DOHH2 (cell line): ENCODE measurements at regions not wholly inside any gene's neighbourhood (a gene's known extent, or its start where the extent isn't known, plus 50 kb on each side); places are given as distances from the start of the nearest gene placed in this dataset.
A peak's percentile ranks its signal among the peaks of the same experiment; 100 is the strongest.

Experiments used
- H3F3A ChIP-seq: fragments of 200-600 bp; sonication (generic), shearing (Covaris generic); 2 replicates; pipeline ENCODE4 v1.6.0; 2016; ENCODE audit warnings: antibody characterized with exemption, mild to moderate bottlenecking; ENCODE audit not compliant: control insufficient read depth, insufficient read depth
- H3K27ac ChIP-seq: fragments of 200-600 bp; sonication (generic); 2 replicates; pipeline ENCODE4 v1.5.1; 2014; ENCODE audit warnings: low read depth, mild to moderate bottlenecking, low read length, moderate library complexity
- H3K27me3 ChIP-seq: fragments of 200-600 bp; sonication (generic); 2 replicates; pipeline ENCODE4 v1.6.1; 2014; ENCODE audit warnings: mild to moderate bottlenecking, low read length, mixed read lengths; ENCODE audit not compliant: control insufficient read depth
- H3K36me3 ChIP-seq: fragments of 200-600 bp; sonication (generic); 2 replicates; pipeline ENCODE4 v1.6.1; 2014; ENCODE audit warnings: mild to moderate bottlenecking, low read length, moderate library complexity, mixed read lengths; ENCODE audit not compliant: control insufficient read depth
- H3K4me1 ChIP-seq: fragments of 200-600 bp; sonication (generic); 2 replicates; pipeline ENCODE4 v1.6.1; 2014; ENCODE audit warnings: mild to moderate bottlenecking, low read length, mixed read lengths; ENCODE audit not compliant: control insufficient read depth
- H3K4me2 ChIP-seq: fragments of 200-600 bp; sonication (generic); 2 replicates; pipeline ENCODE4 v1.6.0; 2014; ENCODE audit warnings: mild to moderate bottlenecking, low read length, moderate library complexity
- H3K4me3 ChIP-seq: fragments of 200-600 bp; sonication (generic); 2 replicates; pipeline ENCODE4 v1.5.1; 2014; ENCODE audit warnings: mild to moderate bottlenecking, low read length, mixed read lengths
- H3K79me2 ChIP-seq: fragments of 200-600 bp; sonication (generic); 2 replicates; pipeline ENCODE4 v1.6.1; 2014; ENCODE audit warnings: mild to moderate bottlenecking, low read length, mixed read lengths; ENCODE audit not compliant: control insufficient read depth
- H3K9me2 ChIP-seq: fragments of 200-600 bp; sonication (generic); replicated peaks from 2 replicates; pipeline ENCODE4 v1.6.1; 2014; ENCODE audit warnings: mild to moderate bottlenecking, low read length, mixed read lengths; ENCODE audit not compliant: control insufficient read depth
- H3K9me3 ChIP-seq: fragments of 200-600 bp; sonication (generic); 2 replicates; pipeline ENCODE4 v1.6.1; 2014; ENCODE audit warnings: antibody characterized with exemption, low read length, mixed read lengths; ENCODE audit not compliant: control insufficient read depth, insufficient read depth
- H4K20me1 ChIP-seq: fragments of 200-600 bp; sonication (generic); 2 replicates; pipeline ENCODE4 v1.6.0; 2014; ENCODE audit warnings: low read depth, mild to moderate bottlenecking, antibody characterized with exemption, low read length, moderate library complexity; ENCODE audit not compliant: control insufficient read depth, insufficient read depth
- CTCF ChIP-seq: fragments of 200-600 bp; sonication (generic); IDR thresholded peaks from one replicate; pipeline ENCODE4 v1.5.1; 2014; ENCODE audit warnings: antibody characterized with exemption, mild to moderate bottlenecking, low read depth, low read length; ENCODE audit not compliant: poor library complexity, severe bottlenecking
- EZH2phosphoT487 ChIP-seq: fragments of 200-600 bp; sonication (generic); IDR thresholded peaks from 2 replicates; pipeline ENCODE4 v1.6.1; 2017; ENCODE audit warnings: borderline replicate concordance, mild to moderate bottlenecking, antibody characterized with exemption, low read length, moderate library complexity, mixed read lengths

GRCh38 chr6:37554480-37554819 lies 54.8 kb upstream of the CCDC167 start:
- Histone ChIP-seq H3K4me3 (no peak overlapping the region), H3K79me2 (no peaks in the 10 kb centered on the region), H3K27ac (no peak overlapping the region), H3K9me2 (no peaks in the 10 kb centered on the region), H3F3A (no peaks in the 10 kb centered on the region), H3K9me3 (no peaks in the 10 kb centered on the region), H3K4me1 (peaks cover 39% of the 10 kb centered on the region), H3K4me2 (no peak overlapping the region), H4K20me1 (no peaks in the 10 kb centered on the region; the same call in 1 of the 2 replicates), H3K36me3 (no peaks in the 10 kb centered on the region), H3K27me3 (peaks cover 94% of the 10 kb centered on the region)
- TF ChIP-seq CTCF, result no peak
- TF ChIP-seq EZH2phosphoT487, result no peak

- peaks cover 91% of the 10 kb centered on the region for H3K27me3 ChIP-seq
- no peaks in the 10 kb centered on the region for H3K36me3 ChIP-seq
- no peak overlapping the region for H3K4me2 ChIP-seq
- H3K4me1 ChIP-seq, result peaks cover 51% of the 10 kb centered on the region
- H3K27ac ChIP-seq, result no peak overlapping the region
- no peaks in the 10 kb centered on the region for H3K79me2 ChIP-seq
- H3K9me2 ChIP-seq, result no peaks in the 10 kb centered on the region
- H4K20me1 ChIP-seq, result no peaks in the 10 kb centered on the region
- no peaks in the 10 kb centered on the region for H3K9me3 ChIP-seq
- H3F3A ChIP-seq, result no peaks in the 10 kb centered on the region
- no peak overlapping the region for H3K4me3 ChIP-seq
- TF ChIP-seq EZH2phosphoT487 (peak; percentile 80; the same call in 1 of the 2 replicates), CTCF (no peak)
Observed at GRCh38 chr6:37552267-37552666, 52.6 kb upstream of the CCDC167 start.

- TF ChIP-seq CTCF (no peak), EZH2phosphoT487 (no peak)
- Histone ChIP-seq H3K79me2 (no peaks in the 10 kb centered on the region), H3K4me1 (peaks cover 51% of the 10 kb centered on the region), H4K20me1 (no peaks in the 10 kb centered on the region), H3K27me3 (peaks cover 87% of the 10 kb centered on the region), H3K9me2 (no peaks in the 10 kb centered on the region), H3K27ac (no peak overlapping the region), H3K4me2 (no peak overlapping the region), H3K9me3 (no peaks in the 10 kb centered on the region), H3F3A (no peaks in the 10 kb centered on the region), H3K4me3 (no peak overlapping the region), H3K36me3 (no peaks in the 10 kb centered on the region)
Observed at GRCh38 chr6:37551867-37552266, 52.2 kb upstream of the CCDC167 start.

DNA sequence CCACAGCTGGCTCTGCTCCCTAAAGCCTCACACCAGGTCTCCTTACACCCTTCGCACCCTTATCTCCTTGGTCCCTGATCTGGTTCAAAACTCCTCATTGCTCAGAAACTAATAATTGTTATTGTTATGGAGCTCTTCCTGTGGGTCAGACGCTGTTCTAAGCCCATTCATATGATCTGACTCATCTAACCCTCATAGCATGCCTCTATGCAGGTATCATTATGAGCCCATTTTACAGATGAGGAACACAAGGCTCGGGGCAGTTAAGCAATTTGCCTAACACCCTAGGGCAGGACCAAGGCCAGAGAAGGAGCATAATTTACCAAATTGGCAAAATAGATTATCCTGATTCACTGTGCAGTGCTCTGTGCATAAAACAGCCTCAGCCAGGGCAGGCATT lies 51.8 kb upstream of the CCDC167 start:
- Histone ChIP-seq H3K4me1 (peaks cover 48% of the 10 kb centered on the region), H3K27me3 (peaks cover 83% of the 10 kb centered on the region), H3K9me2 (no peaks in the 10 kb centered on the region), H3K79me2 (no peaks in the 10 kb centered on the region), H4K20me1 (no peaks in the 10 kb centered on the region), H3K9me3 (no peaks in the 10 kb centered on the region), H3F3A (no peaks in the 10 kb centered on the region), H3K4me2 (no peak overlapping the region), H3K4me3 (no peak overlapping the region), H3K36me3 (no peaks in the 10 kb centered on the region), H3K27ac (no peak overlapping the region)
- TF ChIP-seq CTCF (no peak), EZH2phosphoT487 (no peak)
